ENCODE measurements at regions not wholly inside any gene's neighbourhood (a gene's known extent, or its start where the extent isn't known, plus 50 kb on each side); places are given as distances from the start of the nearest gene placed in this dataset.

GRCh38 chr5:124440471-124440870, 306.0 kb downstream of the ZNF608 start:
- H3K27me3 ChIP-seq: no peaks in the 10 kb centered on the region
- no peak overlapping the region for H3K4me3 ChIP-seq
- H3K9me3 ChIP-seq: no peaks in the 10 kb centered on the region
- H3K4me1 ChIP-seq: no peaks in the 10 kb centered on the region
- no peak overlapping the region for H3K27ac ChIP-seq
- intact Hi-C loops (cut with DNase I; ENCODE audit: low total_unique reads): no loop called here
- TF ChIP-seq CTCF (IDR thresholded peaks at IDR 0.05): no peak
- TF ChIP-seq POLR2A (IDR thresholded peaks at IDR 0.05): no peak
- DNase-seq: no peak
- no peaks in the 10 kb centered on the region for H3K36me3 ChIP-seq

GRCh38 chr5:124439609-124440008, 306.8 kb downstream of the ZNF608 start:
- no peak overlapping the region for H3K4me3 ChIP-seq
- intact Hi-C loops (cut with DNase I; ENCODE audit: low total_unique reads): no loop called here
- no peak for TF ChIP-seq POLR2A (IDR thresholded peaks at IDR 0.05)
- no peak for TF ChIP-seq CTCF (IDR thresholded peaks at IDR 0.05)
- H3K36me3 ChIP-seq: no peaks in the 10 kb centered on the region
- no peak overlapping the region for H3K27ac ChIP-seq
- no peak for DNase-seq
- H3K4me1 ChIP-seq: no peaks in the 10 kb centered on the region
- H3K27me3 ChIP-seq: no peaks in the 10 kb centered on the region
- peaks cover 0 to 1% of the 10 kb centered on the region in 2 donors for H3K9me3 ChIP-seq

- H3K4me3 ChIP-seq: no peak overlapping the region
- H3K9me3 ChIP-seq: peaks cover 0 to 8% of the 10 kb centered on the region in 2 donors
- H3K27me3 ChIP-seq: no peaks in the 10 kb centered on the region
- TF ChIP-seq POLR2A (IDR thresholded peaks at IDR 0.05): no peak
- no peak for TF ChIP-seq CTCF (IDR thresholded peaks at IDR 0.05)
- no peaks in the 10 kb centered on the region for H3K36me3 ChIP-seq
- no peaks in the 10 kb centered on the region for H3K4me1 ChIP-seq
- no peak overlapping the region for H3K27ac ChIP-seq
- intact Hi-C loops (cut with DNase I; ENCODE audit: low total_unique reads): no loop called here
- no peak for DNase-seq
Observed at GRCh38 chr5:124438903-124439281, 307.5 kb downstream of the ZNF608 start.

GRCh38 chr5:124438026-124438902, 308.2 kb downstream of the ZNF608 start:
- peaks cover 0 to 8% of the 10 kb centered on the region in 2 donors for H3K9me3 ChIP-seq
- intact Hi-C loops (cut with DNase I; ENCODE audit: low total_unique reads): no loop called here
- H3K27ac ChIP-seq: no peak overlapping the region
- no peak for DNase-seq
- TF ChIP-seq POLR2A (IDR thresholded peaks at IDR 0.05): no peak
- TF ChIP-seq CTCF (IDR thresholded peaks at IDR 0.05): no peak
- no peaks in the 10 kb centered on the region for H3K36me3 ChIP-seq
- H3K27me3 ChIP-seq: no peaks in the 10 kb centered on the region
- H3K4me3 ChIP-seq: no peak overlapping the region
- H3K4me1 ChIP-seq: no peaks in the 10 kb centered on the region

GRCh38 chr5:124436294-124436693, 310.1 kb downstream of the ZNF608 start:
- H3K4me1 ChIP-seq: no peaks in the 10 kb centered on the region
- peaks cover 0 to 8% of the 10 kb centered on the region in 2 donors for H3K9me3 ChIP-seq
- no peaks in the 10 kb centered on the region for H3K36me3 ChIP-seq
- no peak for DNase-seq
- H3K27ac ChIP-seq: no peak overlapping the region
- intact Hi-C loops (cut with DNase I; ENCODE audit: low total_unique reads): no loop called here
- no peaks in the 10 kb centered on the region for H3K27me3 ChIP-seq
- TF ChIP-seq CTCF (IDR thresholded peaks at IDR 0.05) (no peak), POLR2A (IDR thresholded peaks at IDR 0.05) (no peak)
- no peak overlapping the region for H3K4me3 ChIP-seq

Measured in uterus (tissue), 3 donors.